ENCODE measurements at regions not wholly inside any gene's neighbourhood (a gene's known extent, or its start where the extent isn't known, plus 50 kb on each side); places are given as distances from the start of the nearest gene placed in this dataset.

DNA sequence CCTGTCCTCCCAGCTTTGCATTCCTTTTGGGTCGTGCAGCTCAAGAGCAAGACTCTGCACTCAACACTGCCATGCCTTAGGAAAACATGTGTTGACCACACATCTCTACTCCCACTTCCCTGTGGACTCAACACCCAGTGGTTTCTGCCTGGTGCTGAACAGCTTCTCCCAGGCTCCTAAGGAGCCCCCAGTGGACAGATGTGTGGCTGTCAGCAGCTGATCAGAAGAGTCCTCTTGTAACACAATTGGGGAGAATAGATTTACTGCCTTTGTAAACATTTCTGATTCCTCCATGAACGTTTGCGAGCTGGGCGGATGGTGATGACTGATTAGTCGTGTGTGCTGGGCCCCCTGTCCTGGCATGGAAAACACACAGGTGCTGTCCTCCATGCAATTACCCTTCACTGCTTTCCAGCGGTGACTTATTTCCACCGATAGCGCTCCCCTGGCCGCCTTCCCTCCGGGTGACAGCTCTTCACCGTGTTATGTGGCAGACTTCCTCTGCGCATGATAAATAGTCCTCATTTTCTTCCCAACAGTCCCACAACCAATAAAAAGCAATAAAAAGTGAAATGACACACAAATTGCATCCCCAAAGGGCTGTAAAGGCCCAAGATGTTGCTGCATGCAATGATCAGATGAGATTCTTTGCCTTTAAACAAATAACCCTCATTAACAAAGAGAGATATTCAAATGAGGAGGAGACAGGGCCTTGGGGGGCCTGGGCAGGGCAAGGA lies 249.4 kb upstream of the AJAP1 start:
- no peak for TF ChIP-seq ZBTB7A (IDR thresholded peaks at IDR 0.05; ENCODE audit: low read depth)
- TF ChIP-seq, protein P1, sequence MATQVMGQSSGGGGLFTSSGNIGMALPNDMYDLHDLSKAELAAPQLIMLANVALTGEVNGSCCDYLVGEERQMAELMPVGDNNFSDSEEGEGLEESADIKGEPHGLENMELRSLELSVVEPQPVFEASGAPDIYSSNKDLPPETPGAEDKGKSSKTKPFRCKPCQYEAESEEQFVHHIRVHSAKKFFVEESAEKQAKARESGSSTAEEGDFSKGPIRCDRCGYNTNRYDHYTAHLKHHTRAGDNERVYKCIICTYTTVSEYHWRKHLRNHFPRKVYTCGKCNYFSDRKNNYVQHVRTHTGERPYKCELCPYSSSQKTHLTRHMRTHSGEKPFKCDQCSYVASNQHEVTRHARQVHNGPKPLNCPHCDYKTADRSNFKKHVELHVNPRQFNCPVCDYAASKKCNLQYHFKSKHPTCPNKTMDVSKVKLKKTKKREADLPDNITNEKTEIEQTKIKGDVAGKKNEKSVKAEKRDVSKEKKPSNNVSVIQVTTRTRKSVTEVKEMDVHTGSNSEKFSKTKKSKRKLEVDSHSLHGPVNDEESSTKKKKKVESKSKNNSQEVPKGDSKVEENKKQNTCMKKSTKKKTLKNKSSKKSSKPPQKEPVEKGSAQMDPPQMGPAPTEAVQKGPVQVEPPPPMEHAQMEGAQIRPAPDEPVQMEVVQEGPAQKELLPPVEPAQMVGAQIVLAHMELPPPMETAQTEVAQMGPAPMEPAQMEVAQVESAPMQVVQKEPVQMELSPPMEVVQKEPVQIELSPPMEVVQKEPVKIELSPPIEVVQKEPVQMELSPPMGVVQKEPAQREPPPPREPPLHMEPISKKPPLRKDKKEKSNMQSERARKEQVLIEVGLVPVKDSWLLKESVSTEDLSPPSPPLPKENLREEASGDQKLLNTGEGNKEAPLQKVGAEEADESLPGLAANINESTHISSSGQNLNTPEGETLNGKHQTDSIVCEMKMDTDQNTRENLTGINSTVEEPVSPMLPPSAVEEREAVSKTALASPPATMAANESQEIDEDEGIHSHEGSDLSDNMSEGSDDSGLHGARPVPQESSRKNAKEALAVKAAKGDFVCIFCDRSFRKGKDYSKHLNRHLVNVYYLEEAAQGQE (IDR thresholded peaks at IDR 0.05; ENCODE audit: low read depth) = no peak
- TF ChIP-seq YY1 (IDR thresholded peaks at IDR 0.05; ENCODE audit: low read depth) = no peak
- no peak for TF ChIP-seq CREB1 (IDR thresholded peaks at IDR 0.05; ENCODE audit: low read depth)
- no peak for TF ChIP-seq TEAD4 (IDR thresholded peaks at IDR 0.05)
- TF ChIP-seq, protein P2, sequence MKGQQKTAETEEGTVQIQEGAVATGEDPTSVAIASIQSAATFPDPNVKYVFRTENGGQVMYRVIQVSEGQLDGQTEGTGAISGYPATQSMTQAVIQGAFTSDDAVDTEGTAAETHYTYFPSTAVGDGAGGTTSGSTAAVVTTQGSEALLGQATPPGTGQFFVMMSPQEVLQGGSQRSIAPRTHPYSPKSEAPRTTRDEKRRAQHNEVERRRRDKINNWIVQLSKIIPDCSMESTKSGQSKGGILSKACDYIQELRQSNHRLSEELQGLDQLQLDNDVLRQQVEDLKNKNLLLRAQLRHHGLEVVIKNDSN (IDR thresholded peaks at IDR 0.05) = no peak
- no peak for TF ChIP-seq CEBPB (IDR thresholded peaks at IDR 0.05)
- TF ChIP-seq NFIC (IDR thresholded peaks at IDR 0.05) = no peak
- no peak for TF ChIP-seq FOXM1 (IDR thresholded peaks at IDR 0.05; ENCODE audit: borderline replicate concordance, low read depth)
- TF ChIP-seq RAD21 (IDR thresholded peaks at IDR 0.05; ENCODE audit: low read depth) = no peak
- TF ChIP-seq TAF1 (IDR thresholded peaks at IDR 0.05; ENCODE audit: low read depth) = no peak
- TF ChIP-seq, protein P3, sequence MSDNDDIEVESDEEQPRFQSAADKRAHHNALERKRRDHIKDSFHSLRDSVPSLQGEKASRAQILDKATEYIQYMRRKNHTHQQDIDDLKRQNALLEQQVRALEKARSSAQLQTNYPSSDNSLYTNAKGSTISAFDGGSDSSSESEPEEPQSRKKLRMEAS (IDR thresholded peaks at IDR 0.05) = no peak
- TF ChIP-seq EP300 (IDR thresholded peaks at IDR 0.05; ENCODE audit: borderline replicate concordance) = no peak
- no peak for TF ChIP-seq TCF12 (IDR thresholded peaks at IDR 0.05; ENCODE audit: low read depth)
- no peak for TF ChIP-seq EGR1 (IDR thresholded peaks at IDR 0.05)

GRCh38 chr1:4407851-4408250 lies 246.6 kb upstream of the AJAP1 start:
- no peak for TF ChIP-seq TAF1 (IDR thresholded peaks at IDR 0.05; ENCODE audit: low read depth)
- TF ChIP-seq EP300 (IDR thresholded peaks at IDR 0.05; ENCODE audit: borderline replicate concordance) = no peak
- no peak for TF ChIP-seq RAD21 (IDR thresholded peaks at IDR 0.05; ENCODE audit: low read depth)
- TF ChIP-seq FOXM1 (IDR thresholded peaks at IDR 0.05; ENCODE audit: borderline replicate concordance, low read depth) = no peak
- no peak for TF ChIP-seq CREB1 (IDR thresholded peaks at IDR 0.05; ENCODE audit: low read depth)
- no peak for TF ChIP-seq TEAD4 (IDR thresholded peaks at IDR 0.05)
- TF ChIP-seq, protein P2 (IDR thresholded peaks at IDR 0.05) = no peak
- TF ChIP-seq YY1 (IDR thresholded peaks at IDR 0.05; ENCODE audit: low read depth) = no peak
- TF ChIP-seq, protein P1 (IDR thresholded peaks at IDR 0.05; ENCODE audit: low read depth) = no peak
- TF ChIP-seq TCF12 (IDR thresholded peaks at IDR 0.05; ENCODE audit: low read depth) = no peak
- TF ChIP-seq ZBTB7A (IDR thresholded peaks at IDR 0.05; ENCODE audit: low read depth) = no peak
- TF ChIP-seq, protein P3 (IDR thresholded peaks at IDR 0.05) = no peak

GRCh38 chr1:4408380-4408779 lies 246.0 kb upstream of the AJAP1 start:
- TF ChIP-seq TAF1 (IDR thresholded peaks at IDR 0.05; ENCODE audit: low read depth) (no peak), FOXM1 (IDR thresholded peaks at IDR 0.05; ENCODE audit: borderline replicate concordance, low read depth) (no peak), ZBTB7A (IDR thresholded peaks at IDR 0.05; ENCODE audit: low read depth) (no peak), EP300 (IDR thresholded peaks at IDR 0.05; ENCODE audit: borderline replicate concordance) (no peak), EGR1 (IDR thresholded peaks at IDR 0.05) (no peak), TCF12 (IDR thresholded peaks at IDR 0.05; ENCODE audit: low read depth) (no peak)
- TF ChIP-seq, protein P3 (IDR thresholded peaks at IDR 0.05) = no peak

GRCh38 chr1:4411862-4412261 lies 242.5 kb upstream of the AJAP1 start:
- TF ChIP-seq, protein P2 (IDR thresholded peaks at IDR 0.05) = no peak
- TF ChIP-seq YY1 (IDR thresholded peaks at IDR 0.05; ENCODE audit: low read depth) = no peak
- TF ChIP-seq FOXM1 (IDR thresholded peaks at IDR 0.05; ENCODE audit: borderline replicate concordance, low read depth) = no peak
- TF ChIP-seq TEAD4 (IDR thresholded peaks at IDR 0.05) = no peak
- no peak for TF ChIP-seq ZBTB7A (IDR thresholded peaks at IDR 0.05; ENCODE audit: low read depth)
- TF ChIP-seq CREB1 (IDR thresholded peaks at IDR 0.05; ENCODE audit: low read depth) = no peak
- no peak for TF ChIP-seq CEBPB (IDR thresholded peaks at IDR 0.05)
- TF ChIP-seq, protein P1 (IDR thresholded peaks at IDR 0.05; ENCODE audit: low read depth) = no peak
- TF ChIP-seq TAF1 (IDR thresholded peaks at IDR 0.05; ENCODE audit: low read depth) = no peak
- no peak for TF ChIP-seq EP300 (IDR thresholded peaks at IDR 0.05; ENCODE audit: borderline replicate concordance)
- no peak for TF ChIP-seq RAD21 (IDR thresholded peaks at IDR 0.05; ENCODE audit: low read depth)
- TF ChIP-seq, protein P3 (IDR thresholded peaks at IDR 0.05) = no peak
- no peak for TF ChIP-seq NFIC (IDR thresholded peaks at IDR 0.05)
- TF ChIP-seq TCF12 (IDR thresholded peaks at IDR 0.05; ENCODE audit: low read depth) = no peak
- TF ChIP-seq EGR1 (IDR thresholded peaks at IDR 0.05) = no peak

All from Ishikawa (cell line).